GM12878 (cell line): ENCODE measurements at regions not wholly inside any gene's neighbourhood (a gene's known extent, or its start where the extent isn't known, plus 50 kb on each side); places are given as distances from the start of the nearest gene placed in this dataset.

Source experiments
- EED ChIP-seq: sonication (generic); IDR thresholded peaks from 2 replicates; pipeline ENCODE4 v1.6.1; 2016; ENCODE audit warnings: antibody characterized with exemption, low read depth
- EP300 ChIP-seq, 2 experiments: fragments of 150-350 bp in 1 of 2; IDR thresholded peaks; 2 replicates each; pipeline ENCODE4 v1.6.1; 2011 to 2012; ENCODE audit warnings: low read depth in 2 of 2, low read length in 2 of 2, borderline replicate concordance in 1 of 2, improper control_type of control experiment in 1 of 2, inconsistent platforms in 1 of 2; ENCODE audit not compliant: control insufficient read depth in 1 of 2
- HDAC2 ChIP-seq: fragments of 200-600 bp; sonication (generic); IDR thresholded peaks from 2 replicates; pipeline ENCODE4 v1.6.1; 2017
- MEF2A ChIP-seq: IDR thresholded peaks from 2 replicates; pipeline ENCODE4 v1.6.1; 2011; ENCODE audit warnings: low read depth, mild to moderate bottlenecking, low read length, moderate library complexity; ENCODE audit not compliant: insufficient read depth
- MTA3 ChIP-seq: IDR thresholded peaks from 2 replicates; pipeline ENCODE4 v1.6.1; 2012; ENCODE audit warnings: low read length, inconsistent platforms, borderline replicate concordance
- RCOR1 ChIP-seq: conservative IDR thresholded peaks from 2 replicates; pipeline ENCODE4 v1.6.1; 2012; ENCODE audit warnings: low read depth, low read length, improper control_type of control experiment
- SREBF2 ChIP-seq: IDR thresholded peaks from 2 replicates; pipeline ENCODE4 v1.6.1; 2012; ENCODE audit warnings: mild to moderate bottlenecking, low read length
- SRF ChIP-seq, 2 experiments: IDR thresholded peaks; 2 replicates each; pipeline ENCODE4 v1.6.1; 2011; ENCODE audit warnings: low read depth in 2 of 2, low read length in 2 of 2, mild to moderate bottlenecking in 1 of 2, moderate library complexity in 1 of 2
- TF ChIP-seq, protein P1 (sequence below): fragments of 450-650 bp; IDR thresholded peaks from 2 replicates; pipeline ENCODE4 v1.6.1; 2018; ENCODE audit warnings: mild to moderate bottlenecking, low read depth, moderate library complexity; ENCODE audit not compliant: partially characterized antibody
- TF ChIP-seq, protein P2 (sequence below), 3 experiments: IDR thresholded peaks in 2 of 3; conservative IDR thresholded peaks in 1 of 3; 2 replicates each; pipeline ENCODE4 v1.5.1; 2011; ENCODE audit warnings: low read depth in 3 of 3, low read length in 3 of 3, mild to moderate bottlenecking in 3 of 3, control low read depth in 2 of 3, moderate library complexity in 2 of 3, inconsistent platforms in 1 of 3, mixed read lengths in 1 of 3; ENCODE audit not compliant: control insufficient read depth in 2 of 3, insufficient read depth in 1 of 3; ENCODE audit errors: extremely low read depth in 1 of 3
- TF ChIP-seq, protein P3 (sequence below): IDR thresholded peaks from 2 replicates; pipeline ENCODE4 v1.6.1; 2012; ENCODE audit warnings: improper control_type of control experiment, low read depth, low read length; ENCODE audit not compliant: insufficient replicate concordance
- TF ChIP-seq, protein P4 (sequence below): fragments of 450-650 bp; IDR thresholded peaks from 2 replicates; pipeline ENCODE4 v1.6.1; 2017; ENCODE audit warnings: mild to moderate bottlenecking, moderate library complexity
- TF ChIP-seq, protein P5 (sequence below): IDR thresholded peaks from 2 replicates; pipeline ENCODE4 v1.6.1; 2012; ENCODE audit warnings: low read length, inconsistent platforms

DNA sequence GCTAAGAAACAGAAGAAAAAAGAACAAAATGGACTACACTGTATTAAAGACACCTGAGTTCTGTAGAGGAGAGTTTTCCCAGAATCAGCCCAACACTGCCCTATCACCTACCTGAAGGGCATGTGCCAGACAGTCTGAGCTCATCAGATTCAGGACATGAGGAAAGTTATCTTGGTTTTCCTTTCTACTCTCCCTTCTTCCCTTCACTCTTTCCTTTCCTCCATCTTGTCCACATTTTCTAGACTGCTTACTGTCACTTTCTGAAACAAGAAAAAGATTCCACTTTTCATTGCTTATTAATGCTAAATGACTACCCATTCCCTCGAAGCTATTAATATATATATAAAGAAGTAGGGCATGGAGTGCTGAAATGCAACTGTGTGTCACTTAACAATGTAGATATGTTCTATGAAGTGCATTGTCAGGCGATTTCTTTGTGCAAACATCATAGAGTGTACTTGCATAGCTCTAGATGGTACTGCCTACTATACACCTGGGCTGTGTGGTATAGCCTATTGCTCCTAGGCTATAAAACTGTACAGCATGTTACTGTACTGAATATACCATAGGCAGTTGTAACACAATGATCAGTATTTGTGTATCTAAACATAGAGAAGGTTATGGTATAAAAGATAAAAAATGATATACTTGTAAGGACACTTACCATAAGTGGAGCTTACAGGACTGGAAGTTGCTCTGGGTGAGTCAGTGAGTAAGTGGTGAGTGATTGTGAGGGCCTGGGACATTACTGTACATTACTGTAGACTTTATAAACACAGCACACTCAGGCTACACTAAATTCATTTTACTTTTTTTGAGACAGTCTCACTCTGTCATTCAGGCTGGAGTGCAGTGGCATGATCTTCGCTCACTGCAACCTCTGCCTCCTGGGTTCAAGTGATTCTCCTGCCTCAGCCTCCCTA lies 145.5 kb upstream of the ITGA6 start:
- TF ChIP-seq, protein P1, sequence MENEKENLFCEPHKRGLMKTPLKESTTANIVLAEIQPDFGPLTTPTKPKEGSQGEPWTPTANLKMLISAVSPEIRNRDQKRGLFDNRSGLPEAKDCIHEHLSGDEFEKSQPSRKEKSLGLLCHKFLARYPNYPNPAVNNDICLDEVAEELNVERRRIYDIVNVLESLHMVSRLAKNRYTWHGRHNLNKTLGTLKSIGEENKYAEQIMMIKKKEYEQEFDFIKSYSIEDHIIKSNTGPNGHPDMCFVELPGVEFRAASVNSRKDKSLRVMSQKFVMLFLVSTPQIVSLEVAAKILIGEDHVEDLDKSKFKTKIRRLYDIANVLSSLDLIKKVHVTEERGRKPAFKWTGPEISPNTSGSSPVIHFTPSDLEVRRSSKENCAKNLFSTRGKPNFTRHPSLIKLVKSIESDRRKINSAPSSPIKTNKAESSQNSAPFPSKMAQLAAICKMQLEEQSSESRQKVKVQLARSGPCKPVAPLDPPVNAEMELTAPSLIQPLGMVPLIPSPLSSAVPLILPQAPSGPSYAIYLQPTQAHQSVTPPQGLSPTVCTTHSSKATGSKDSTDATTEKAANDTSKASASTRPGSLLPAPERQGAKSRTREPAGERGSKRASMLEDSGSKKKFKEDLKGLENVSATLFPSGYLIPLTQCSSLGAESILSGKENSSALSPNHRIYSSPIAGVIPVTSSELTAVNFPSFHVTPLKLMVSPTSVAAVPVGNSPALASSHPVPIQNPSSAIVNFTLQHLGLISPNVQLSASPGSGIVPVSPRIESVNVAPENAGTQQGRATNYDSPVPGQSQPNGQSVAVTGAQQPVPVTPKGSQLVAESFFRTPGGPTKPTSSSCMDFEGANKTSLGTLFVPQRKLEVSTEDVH = no peak
- TF ChIP-seq RCOR1 = no peak
- TF ChIP-seq, protein P2, sequence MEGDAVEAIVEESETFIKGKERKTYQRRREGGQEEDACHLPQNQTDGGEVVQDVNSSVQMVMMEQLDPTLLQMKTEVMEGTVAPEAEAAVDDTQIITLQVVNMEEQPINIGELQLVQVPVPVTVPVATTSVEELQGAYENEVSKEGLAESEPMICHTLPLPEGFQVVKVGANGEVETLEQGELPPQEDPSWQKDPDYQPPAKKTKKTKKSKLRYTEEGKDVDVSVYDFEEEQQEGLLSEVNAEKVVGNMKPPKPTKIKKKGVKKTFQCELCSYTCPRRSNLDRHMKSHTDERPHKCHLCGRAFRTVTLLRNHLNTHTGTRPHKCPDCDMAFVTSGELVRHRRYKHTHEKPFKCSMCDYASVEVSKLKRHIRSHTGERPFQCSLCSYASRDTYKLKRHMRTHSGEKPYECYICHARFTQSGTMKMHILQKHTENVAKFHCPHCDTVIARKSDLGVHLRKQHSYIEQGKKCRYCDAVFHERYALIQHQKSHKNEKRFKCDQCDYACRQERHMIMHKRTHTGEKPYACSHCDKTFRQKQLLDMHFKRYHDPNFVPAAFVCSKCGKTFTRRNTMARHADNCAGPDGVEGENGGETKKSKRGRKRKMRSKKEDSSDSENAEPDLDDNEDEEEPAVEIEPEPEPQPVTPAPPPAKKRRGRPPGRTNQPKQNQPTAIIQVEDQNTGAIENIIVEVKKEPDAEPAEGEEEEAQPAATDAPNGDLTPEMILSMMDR (IDR thresholded peaks at IDR 0.05 in 2 of 3, conservative IDR thresholded peaks at IDR 0.05 in 1 of 3; ENCODE audit: control insufficient read depth in 2 of 3, extremely low read depth in 1 of 3, insufficient read depth in 1 of 3, low read depth in 3 of 3, low read length in 3 of 3) = no peak
- TF ChIP-seq, protein P3, sequence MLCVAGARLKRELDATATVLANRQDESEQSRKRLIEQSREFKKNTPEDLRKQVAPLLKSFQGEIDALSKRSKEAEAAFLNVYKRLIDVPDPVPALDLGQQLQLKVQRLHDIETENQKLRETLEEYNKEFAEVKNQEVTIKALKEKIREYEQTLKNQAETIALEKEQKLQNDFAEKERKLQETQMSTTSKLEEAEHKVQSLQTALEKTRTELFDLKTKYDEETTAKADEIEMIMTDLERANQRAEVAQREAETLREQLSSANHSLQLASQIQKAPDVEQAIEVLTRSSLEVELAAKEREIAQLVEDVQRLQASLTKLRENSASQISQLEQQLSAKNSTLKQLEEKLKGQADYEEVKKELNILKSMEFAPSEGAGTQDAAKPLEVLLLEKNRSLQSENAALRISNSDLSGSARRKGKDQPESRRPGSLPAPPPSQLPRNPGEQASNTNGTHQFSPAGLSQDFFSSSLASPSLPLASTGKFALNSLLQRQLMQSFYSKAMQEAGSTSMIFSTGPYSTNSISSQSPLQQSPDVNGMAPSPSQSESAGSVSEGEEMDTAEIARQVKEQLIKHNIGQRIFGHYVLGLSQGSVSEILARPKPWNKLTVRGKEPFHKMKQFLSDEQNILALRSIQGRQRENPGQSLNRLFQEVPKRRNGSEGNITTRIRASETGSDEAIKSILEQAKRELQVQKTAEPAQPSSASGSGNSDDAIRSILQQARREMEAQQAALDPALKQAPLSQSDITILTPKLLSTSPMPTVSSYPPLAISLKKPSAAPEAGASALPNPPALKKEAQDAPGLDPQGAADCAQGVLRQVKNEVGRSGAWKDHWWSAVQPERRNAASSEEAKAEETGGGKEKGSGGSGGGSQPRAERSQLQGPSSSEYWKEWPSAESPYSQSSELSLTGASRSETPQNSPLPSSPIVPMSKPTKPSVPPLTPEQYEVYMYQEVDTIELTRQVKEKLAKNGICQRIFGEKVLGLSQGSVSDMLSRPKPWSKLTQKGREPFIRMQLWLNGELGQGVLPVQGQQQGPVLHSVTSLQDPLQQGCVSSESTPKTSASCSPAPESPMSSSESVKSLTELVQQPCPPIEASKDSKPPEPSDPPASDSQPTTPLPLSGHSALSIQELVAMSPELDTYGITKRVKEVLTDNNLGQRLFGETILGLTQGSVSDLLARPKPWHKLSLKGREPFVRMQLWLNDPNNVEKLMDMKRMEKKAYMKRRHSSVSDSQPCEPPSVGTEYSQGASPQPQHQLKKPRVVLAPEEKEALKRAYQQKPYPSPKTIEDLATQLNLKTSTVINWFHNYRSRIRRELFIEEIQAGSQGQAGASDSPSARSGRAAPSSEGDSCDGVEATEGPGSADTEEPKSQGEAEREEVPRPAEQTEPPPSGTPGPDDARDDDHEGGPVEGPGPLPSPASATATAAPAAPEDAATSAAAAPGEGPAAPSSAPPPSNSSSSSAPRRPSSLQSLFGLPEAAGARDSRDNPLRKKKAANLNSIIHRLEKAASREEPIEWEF = no peak
- TF ChIP-seq SREBF2 = no peak
- no peak for TF ChIP-seq EP300 (IDR thresholded peaks at IDR 0.05; ENCODE audit: borderline replicate concordance in 1 of 2, control insufficient read depth in 1 of 2, low read depth in 2 of 2, low read length in 2 of 2)
- no peak for TF ChIP-seq HDAC2
- TF ChIP-seq EED = no peak
- TF ChIP-seq SRF (IDR thresholded peaks at IDR 0.05; ENCODE audit: low read depth in 2 of 2, low read length in 2 of 2) = no peak
- no peak for TF ChIP-seq MEF2A
- no peak for TF ChIP-seq MTA3
- TF ChIP-seq, protein P4, sequence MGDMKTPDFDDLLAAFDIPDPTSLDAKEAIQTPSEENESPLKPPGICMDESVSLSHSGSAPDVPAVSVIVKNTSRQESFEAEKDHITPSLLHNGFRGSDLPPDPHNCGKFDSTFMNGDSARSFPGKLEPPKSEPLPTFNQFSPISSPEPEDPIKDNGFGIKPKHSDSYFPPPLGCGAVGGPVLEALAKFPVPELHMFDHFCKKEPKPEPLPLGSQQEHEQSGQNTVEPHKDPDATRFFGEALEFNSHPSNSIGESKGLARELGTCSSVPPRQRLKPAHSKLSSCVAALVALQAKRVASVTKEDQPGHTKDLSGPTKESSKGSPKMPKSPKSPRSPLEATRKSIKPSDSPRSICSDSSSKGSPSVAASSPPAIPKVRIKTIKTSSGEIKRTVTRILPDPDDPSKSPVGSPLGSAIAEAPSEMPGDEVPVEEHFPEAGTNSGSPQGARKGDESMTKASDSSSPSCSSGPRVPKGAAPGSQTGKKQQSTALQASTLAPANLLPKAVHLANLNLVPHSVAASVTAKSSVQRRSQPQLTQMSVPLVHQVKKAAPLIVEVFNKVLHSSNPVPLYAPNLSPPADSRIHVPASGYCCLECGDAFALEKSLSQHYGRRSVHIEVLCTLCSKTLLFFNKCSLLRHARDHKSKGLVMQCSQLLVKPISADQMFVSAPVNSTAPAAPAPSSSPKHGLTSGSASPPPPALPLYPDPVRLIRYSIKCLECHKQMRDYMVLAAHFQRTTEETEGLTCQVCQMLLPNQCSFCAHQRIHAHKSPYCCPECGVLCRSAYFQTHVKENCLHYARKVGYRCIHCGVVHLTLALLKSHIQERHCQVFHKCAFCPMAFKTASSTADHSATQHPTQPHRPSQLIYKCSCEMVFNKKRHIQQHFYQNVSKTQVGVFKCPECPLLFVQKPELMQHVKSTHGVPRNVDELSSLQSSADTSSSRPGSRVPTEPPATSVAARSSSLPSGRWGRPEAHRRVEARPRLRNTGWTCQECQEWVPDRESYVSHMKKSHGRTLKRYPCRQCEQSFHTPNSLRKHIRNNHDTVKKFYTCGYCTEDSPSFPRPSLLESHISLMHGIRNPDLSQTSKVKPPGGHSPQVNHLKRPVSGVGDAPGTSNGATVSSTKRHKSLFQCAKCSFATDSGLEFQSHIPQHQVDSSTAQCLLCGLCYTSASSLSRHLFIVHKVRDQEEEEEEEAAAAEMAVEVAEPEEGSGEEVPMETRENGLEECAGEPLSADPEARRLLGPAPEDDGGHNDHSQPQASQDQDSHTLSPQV = no peak
- TF ChIP-seq, protein P5, sequence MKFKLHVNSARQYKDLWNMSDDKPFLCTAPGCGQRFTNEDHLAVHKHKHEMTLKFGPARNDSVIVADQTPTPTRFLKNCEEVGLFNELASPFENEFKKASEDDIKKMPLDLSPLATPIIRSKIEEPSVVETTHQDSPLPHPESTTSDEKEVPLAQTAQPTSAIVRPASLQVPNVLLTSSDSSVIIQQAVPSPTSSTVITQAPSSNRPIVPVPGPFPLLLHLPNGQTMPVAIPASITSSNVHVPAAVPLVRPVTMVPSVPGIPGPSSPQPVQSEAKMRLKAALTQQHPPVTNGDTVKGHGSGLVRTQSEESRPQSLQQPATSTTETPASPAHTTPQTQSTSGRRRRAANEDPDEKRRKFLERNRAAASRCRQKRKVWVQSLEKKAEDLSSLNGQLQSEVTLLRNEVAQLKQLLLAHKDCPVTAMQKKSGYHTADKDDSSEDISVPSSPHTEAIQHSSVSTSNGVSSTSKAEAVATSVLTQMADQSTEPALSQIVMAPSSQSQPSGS = no peak
